ENCODE measurements at regions not wholly inside any gene's neighbourhood (a gene's known extent, or its start where the extent isn't known, plus 50 kb on each side); places are given as distances from the start of the nearest gene placed in this dataset.

DNA sequence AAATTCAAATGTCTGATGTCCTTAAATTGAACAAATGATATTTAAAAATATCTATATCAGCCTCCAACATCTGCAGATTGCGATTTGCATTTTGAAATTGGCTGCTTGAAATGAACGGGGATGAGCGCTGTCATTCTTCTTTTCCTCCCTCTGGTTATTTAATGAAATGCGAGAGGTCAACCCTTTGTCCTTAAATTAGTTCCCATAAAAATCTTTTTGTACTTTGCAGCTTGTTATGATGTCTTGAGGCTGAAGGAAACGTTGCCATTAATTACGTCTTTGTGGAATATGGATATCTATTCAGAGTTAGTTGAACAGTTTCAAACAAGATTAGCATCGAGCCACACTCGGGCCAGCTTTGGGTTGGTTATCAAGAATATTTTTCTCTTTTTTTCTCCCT lies 140.0 kb downstream of the LINC00237 start:
- TF ChIP-seq, protein P1, sequence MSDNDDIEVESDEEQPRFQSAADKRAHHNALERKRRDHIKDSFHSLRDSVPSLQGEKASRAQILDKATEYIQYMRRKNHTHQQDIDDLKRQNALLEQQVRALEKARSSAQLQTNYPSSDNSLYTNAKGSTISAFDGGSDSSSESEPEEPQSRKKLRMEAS (IDR thresholded peaks at IDR 0.05), result no peak
- no peak for TF ChIP-seq TP53 (CRISPR knock-in tag; IDR thresholded peaks at IDR 0.05)
- no peak for TF ChIP-seq ESRRA (IDR thresholded peaks at IDR 0.05; ENCODE audit: borderline replicate concordance, low read length)
